HepG2 (cell line): ENCODE measurements at regions not wholly inside any gene's neighbourhood (a gene's known extent, or its start where the extent isn't known, plus 50 kb on each side); places are given as distances from the start of the nearest gene placed in this dataset.

Experiments
- ATAC-seq: fragments of 200-7000 bp; cut with Tn5 transposase; 3 replicates; pipeline ENCODE4 v1.9.1; 2020; ENCODE audit warnings: mild to moderate bottlenecking, moderate library complexity
- BruUV-seq: library from RNA; stranded (reverse); fragments of 400-500 nt; replicated peaks from 2 replicates; lab custom pipeline; 2021; lab: Mats Ljungman, UMichigan
- CTCF ChIA-PET: fragments of 300-600 bp; formaldehyde crosslinking; extraction: SDS; loops from one replicate; lab custom pipeline; 2021; ENCODE audit warnings: low total read pairs, inconsistent platforms, low intra/inter-chr PET ratio; lab: Yijun Ruan, JAX
- POLR2A ChIA-PET: fragments of 350-600 bp; sonication (Branson Sonifier 250); formaldehyde crosslinking; loops from one replicate; lab custom pipeline; 2020; ENCODE audit warnings: antibody characterized with exemption, inconsistent platforms; lab: Yijun Ruan, JAX
- DNase-seq: peaks from one replicate; pipeline ENCODE4 v3.0.0-alpha.2; 2015; ENCODE audit warnings: low spot score
- FAIRE-seq: peaks from 3 replicates; lab custom pipeline; 2011; peaks lifted over from hg19 to GRCh38; lab: Jason Lieb, UNC
- H2AFZ ChIP-seq: one replicate; pipeline ENCODE4 v1.6.1; 2011; ENCODE audit warnings: low read length, inconsistent platforms
- H3K27ac ChIP-seq: fragments of 300-600 bp; 3 replicates; pipeline ENCODE4 v1.8.0; 2011; ENCODE audit warnings: mixed run types, mild to moderate bottlenecking, mixed read lengths, low read length, inconsistent platforms; ENCODE audit not compliant: insufficient read depth; ENCODE audit errors: extremely low read length
- H3K27me3 ChIP-seq, 2 experiments: fragments of 200-600 bp in 1 of 2; 2 replicates in 1 of 2; 3 replicates in 1 of 2; pipeline versions ENCODE4 v1.6.0 to v1.8.0; 2011; ENCODE audit warnings: low read length in 2 of 2, mild to moderate bottlenecking in 2 of 2, moderate library complexity in 2 of 2, inconsistent platforms in 1 of 2; ENCODE audit not compliant: insufficient read depth in 2 of 2, control insufficient read depth in 1 of 2
- H3K36me3 ChIP-seq, 2 experiments: fragments of 200-600 bp in 1 of 2; replicated peaks in 1 of 2; 2 replicates in 1 of 2; 3 replicates in 1 of 2; pipeline versions ENCODE4 v1.5.1 to v1.8.0; 2011; ENCODE audit warnings: low read length in 2 of 2, inconsistent platforms in 1 of 2; ENCODE audit not compliant: insufficient read depth in 2 of 2, control insufficient read depth in 1 of 2
- H3K4me1 ChIP-seq: 2 replicates; pipeline ENCODE4 v1.5.1; 2012; ENCODE audit warnings: low read length, inconsistent platforms; ENCODE audit not compliant: insufficient read depth
- H3K4me2 ChIP-seq: 2 replicates; pipeline ENCODE4 v1.6.0; 2011; ENCODE audit warnings: low read depth, low read length, inconsistent platforms
- H3K4me3 ChIP-seq, 3 experiments: fragments of 200-600 bp in 1 of 3; sonication (generic), shearing (Covaris generic) in 1 of 3; replicated peaks in 1 of 3; 2 replicates each; pipeline ENCODE4 v1.5.1; 2011 to 2016; ENCODE audit warnings: low read length in 3 of 3, inconsistent platforms in 2 of 3, low read depth in 2 of 3, mild to moderate bottlenecking in 2 of 3, control low read depth in 1 of 3, mixed read lengths in 1 of 3; ENCODE audit not compliant: insufficient read depth in 1 of 3
- H3K79me2 ChIP-seq: one replicate; pipeline ENCODE4 v1.6.1; 2011; ENCODE audit warnings: low read length, inconsistent platforms; ENCODE audit not compliant: insufficient read depth
- H3K9ac ChIP-seq: 2 replicates; pipeline ENCODE4 v1.6.0; 2011; ENCODE audit warnings: mild to moderate bottlenecking, low read depth, low read length, inconsistent platforms; ENCODE audit not compliant: insufficient read depth
- H3K9me3 ChIP-seq: 2 replicates; pipeline ENCODE4 v1.5.1; 2012; ENCODE audit warnings: mild to moderate bottlenecking, low read length
- H4K20me1 ChIP-seq: 2 replicates; pipeline ENCODE4 v1.6.0; 2011; ENCODE audit warnings: inconsistent platforms, mild to moderate bottlenecking, low read length, moderate library complexity; ENCODE audit not compliant: insufficient read depth
- CHD2 ChIP-seq: IDR thresholded peaks from 2 replicates; pipeline ENCODE4 v1.6.1; 2011; ENCODE audit warnings: low read depth, low read length, improper control_type of control experiment
- HIVEP1 ChIP-seq: sonication (generic); formaldehyde crosslinking; IDR thresholded peaks from 2 replicates; pipeline ENCODE4 v1.4.0; 2020; ENCODE audit warnings: mild to moderate bottlenecking, missing genetic modification reagents
- HNF4A ChIP-seq: sonication (generic); formaldehyde crosslinking; IDR thresholded peaks from 2 replicates; pipeline ENCODE4 v1.4.0; 2020; ENCODE audit warnings: missing genetic modification reagents
- JDP2 ChIP-seq: sonication (generic); formaldehyde crosslinking; IDR thresholded peaks from 2 replicates; pipeline ENCODE4 v1.8.1; 2022; ENCODE audit warnings: missing genetic modification reagents, borderline replicate concordance
- NAIF1 ChIP-seq: sonication (generic); formaldehyde crosslinking; IDR thresholded peaks from 2 replicates; pipeline ENCODE4 v1.5.0; 2020; ENCODE audit warnings: mild to moderate bottlenecking, missing genetic modification reagents, borderline replicate concordance
- PPARG ChIP-seq: conservative IDR thresholded peaks from 2 replicates; pipeline ENCODE4 v1.6.1; 2016; ENCODE audit warnings: missing biosample characterization, missing genetic modification reagents
- RARG ChIP-seq: sonication (generic); formaldehyde crosslinking; IDR thresholded peaks from 2 replicates; pipeline ENCODE4 v1.4.0; 2020; ENCODE audit warnings: low read depth, mild to moderate bottlenecking, missing genetic modification reagents
- TIGD3 ChIP-seq: sonication (generic); formaldehyde crosslinking; IDR thresholded peaks from 2 replicates; pipeline ENCODE4 v1.5.1; 2020; ENCODE audit warnings: mild to moderate bottlenecking, missing genetic modification reagents, borderline replicate concordance
- TMF1 ChIP-seq: sonication (generic); formaldehyde crosslinking; IDR thresholded peaks from 2 replicates; pipeline ENCODE4 v1.8.1; 2022; ENCODE audit warnings: low read depth, missing genetic modification reagents
- XRCC5 ChIP-seq: fragments of 200-400 bp; formaldehyde crosslinking; optimal IDR thresholded peaks from 2 replicates; pipeline ENCODE3; 2017; ENCODE audit warnings: mild to moderate bottlenecking, low read length
- ZNF501 ChIP-seq: sonication (generic); formaldehyde crosslinking; IDR thresholded peaks from 2 replicates; pipeline ENCODE4 v1.5.1; 2020; ENCODE audit warnings: mild to moderate bottlenecking, moderate library complexity, missing genetic modification reagents
- ZNF549 ChIP-seq: sonication (generic); formaldehyde crosslinking; IDR thresholded peaks from 2 replicates; pipeline ENCODE4 v1.5.0; 2020; ENCODE audit warnings: missing genetic modification reagents
- ZNF639 ChIP-seq: conservative IDR thresholded peaks from 2 replicates; pipeline ENCODE4 v1.6.1; 2018; ENCODE audit warnings: missing genetic modification reagents
- WGBS: methylation state at CpG from one replicate; pipeline ENCODE4 v1.1.6; 2017; ENCODE audit warnings: low lambda C conversion rate; 5-methylcytosine and 5-hydroxymethylcytosine counted together
- in situ Hi-C: cut with HindIII; loops from 2 replicates; pipeline ENCODE4 v1.10.0; 2017; ENCODE audit warnings: low pct_unique_long_range_greater_than_20kb; ENCODE audit not compliant: extremely low pct_ligation_motif_present
- intact Hi-C: fragments of 100-400 bp; cut with micrococcal nuclease; formaldehyde crosslinking; loops from one replicate; pipeline ENCODE4 v1.10.0; 2022; ENCODE audit not compliant: unreplicated experiment
- TF ChIP-seq, protein P1 (sequence below): sonication (generic); formaldehyde crosslinking; conservative IDR thresholded peaks from 2 replicates; pipeline ENCODE4 v1.8.0; 2022; ENCODE audit warnings: missing genetic modification reagents
- TF ChIP-seq, protein P2 (sequence below): IDR thresholded peaks from 2 replicates; pipeline ENCODE4 v1.6.1; 2016; ENCODE audit warnings: low read depth, borderline replicate concordance

GRCh38 chr11:130580372-130580771, 131.9 kb downstream of the ADAMTS15 start:
- TF ChIP-seq, protein P1, sequence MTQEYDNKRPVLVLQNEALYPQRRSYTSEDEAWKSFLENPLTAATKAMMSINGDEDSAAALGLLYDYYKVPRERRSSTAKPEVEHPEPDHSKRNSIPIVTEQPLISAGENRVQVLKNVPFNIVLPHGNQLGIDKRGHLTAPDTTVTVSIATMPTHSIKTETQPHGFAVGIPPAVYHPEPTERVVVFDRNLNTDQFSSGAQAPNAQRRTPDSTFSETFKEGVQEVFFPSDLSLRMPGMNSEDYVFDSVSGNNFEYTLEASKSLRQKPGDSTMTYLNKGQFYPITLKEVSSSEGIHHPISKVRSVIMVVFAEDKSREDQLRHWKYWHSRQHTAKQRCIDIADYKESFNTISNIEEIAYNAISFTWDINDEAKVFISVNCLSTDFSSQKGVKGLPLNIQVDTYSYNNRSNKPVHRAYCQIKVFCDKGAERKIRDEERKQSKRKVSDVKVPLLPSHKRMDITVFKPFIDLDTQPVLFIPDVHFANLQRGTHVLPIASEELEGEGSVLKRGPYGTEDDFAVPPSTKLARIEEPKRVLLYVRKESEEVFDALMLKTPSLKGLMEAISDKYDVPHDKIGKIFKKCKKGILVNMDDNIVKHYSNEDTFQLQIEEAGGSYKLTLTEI (CRISPR knock-in tag): no peak
- TF ChIP-seq ZNF549 (CRISPR knock-in tag) (no peak), CHD2 (no peak), JDP2 (CRISPR knock-in tag) (no peak), XRCC5 (no peak)
- TF ChIP-seq, protein P2, sequence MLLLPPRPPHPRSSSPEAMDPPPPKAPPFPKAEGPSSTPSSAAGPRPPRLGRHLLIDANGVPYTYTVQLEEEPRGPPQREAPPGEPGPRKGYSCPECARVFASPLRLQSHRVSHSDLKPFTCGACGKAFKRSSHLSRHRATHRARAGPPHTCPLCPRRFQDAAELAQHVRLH (CRISPR knock-in tag): no peak
- CTCF ChIA-PET: no interaction called here
- ATAC-seq: no peak
- BruUV-seq: no TSS peak
- Histone ChIP-seq H3K4me3 (no peak overlapping the region), H3K9me3 (no peaks in the 10 kb centered on the region), H3K27me3 (peaks cover 0 to 1% of the 10 kb centered on the region in 2 experiments; a peak in 1 of 5 replicates), H4K20me1 (no peaks in the 10 kb centered on the region), H2AFZ (no peak overlapping the region), H3K27ac (no peak overlapping the region), H3K4me2 (no peak overlapping the region), H3K9ac (no peak overlapping the region), H3K79me2 (no peaks in the 10 kb centered on the region), H3K36me3 (no peaks in the 10 kb centered on the region), H3K4me1 (no peaks in the 10 kb centered on the region)
- POLR2A ChIA-PET: no interaction called here
- 0% methylated on average over 4 of the region's 4 CpGs for WGBS
- in situ Hi-C loops (no loop called here), intact Hi-C loops (no loop called here)
- no peak for FAIRE-seq
- no peak for DNase-seq

DNA sequence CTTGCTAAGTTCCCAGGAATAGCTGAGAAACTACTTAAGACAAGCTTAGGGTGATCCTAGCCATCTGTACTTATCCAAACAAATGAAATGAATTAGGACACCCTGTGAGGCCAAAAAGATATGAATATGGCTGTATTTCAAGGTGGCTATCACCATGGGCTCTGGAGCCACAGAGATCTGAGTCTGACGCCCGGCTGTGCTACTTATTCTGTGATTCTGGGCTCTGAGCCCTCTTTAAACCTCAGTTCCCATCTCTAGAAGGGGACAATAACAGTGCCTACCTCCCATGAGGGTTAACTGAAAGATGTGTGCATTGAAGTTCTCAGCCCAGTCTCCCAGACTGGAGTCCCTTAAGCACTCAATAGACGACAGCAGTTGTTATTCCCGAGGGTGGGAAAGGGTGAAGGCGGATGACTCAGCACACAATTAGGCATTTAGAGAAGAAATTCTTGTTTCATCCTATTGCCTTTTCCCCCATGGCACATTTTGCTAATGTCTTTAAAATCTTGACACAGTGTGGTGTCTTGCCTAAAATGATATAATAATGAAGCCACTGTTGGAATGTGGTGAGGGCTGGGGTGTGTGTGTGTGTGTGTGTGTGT, 132.5 kb downstream of the ADAMTS15 start:
- Histone ChIP-seq H3K4me1 (no peaks in the 10 kb centered on the region), H4K20me1 (no peaks in the 10 kb centered on the region), H2AFZ (no peak overlapping the region), H3K9ac (no peak overlapping the region), H3K27ac (no peak overlapping the region), H3K9me3 (no peaks in the 10 kb centered on the region), H3K36me3 (no peaks in the 10 kb centered on the region), H3K4me2 (no peak overlapping the region), H3K79me2 (no peaks in the 10 kb centered on the region), H3K4me3 (no peak overlapping the region), H3K27me3 (peaks cover 0 to 1% of the 10 kb centered on the region in 2 experiments; a peak in 1 of 5 replicates)
- DNase-seq: no peak
- ChIA-PET POLR2A (no interaction called here), CTCF (no interaction called here)
- BruUV-seq: no TSS peak
- in situ Hi-C loops (no loop called here), intact Hi-C loops (no loop called here)
- WGBS: 0% methylated on average over 5 of the region's 5 CpGs
- no peak for FAIRE-seq
- no peak for ATAC-seq
- TF ChIP-seq ZNF501 (CRISPR knock-in tag) (no peak), TIGD3 (CRISPR knock-in tag) (no peak), TMF1 (CRISPR knock-in tag) (no peak), PPARG (CRISPR knock-in tag) (no peak), HIVEP1 (CRISPR knock-in tag) (no peak), ZNF639 (CRISPR knock-in tag) (no peak), NAIF1 (CRISPR knock-in tag) (no peak), HNF4A (CRISPR knock-in tag) (no peak), RARG (no peak)
